ENCODE measurements at regions not wholly inside any gene's neighbourhood (a gene's known extent, or its start where the extent isn't known, plus 50 kb on each side); places are given as distances from the start of the nearest gene placed in this dataset.
A peak's percentile ranks its signal among the peaks of the same experiment; 100 is the strongest.
"Not testable (repeated sequence)": the region's sequence is repeated elsewhere in the genome, so short reads cannot be mapped to it uniquely, and the experiment has no call there.

GRCh38 chr15:22194739-22195617 lies 114.7 kb downstream of the OR4M2 start:
- not testable (repeated sequence) for H3K4me3 ChIP-seq (ENCODE audit: low read depth, low read length); DNase-seq (ENCODE audit: low read depth)

- not testable (repeated sequence) for DNase-seq (ENCODE audit: low read depth); H3K4me3 ChIP-seq (ENCODE audit: low read depth, low read length)
Observed at GRCh38 chr15:22196423-22196822, 116.1 kb downstream of the OR4M2 start.

GRCh38 chr15:22200417-22200816 lies 120.1 kb downstream of the OR4M2 start:
- not testable (repeated sequence) for DNase-seq (ENCODE audit: low read depth); H3K4me3 ChIP-seq (ENCODE audit: low read depth, low read length)

GRCh38 chr15:22201993-22202659 lies 121.8 kb downstream of the OR4M2 start:
- not testable (repeated sequence) for H3K4me3 ChIP-seq (ENCODE audit: low read depth, low read length); DNase-seq (ENCODE audit: low read depth)

- H3K4me3 ChIP-seq (ENCODE audit: low read depth, low read length); DNase-seq (ENCODE audit: low read depth): not testable (repeated sequence)
Observed at GRCh38 chr15:22203208-22203607, 122.9 kb downstream of the OR4M2 start.

GRCh38 chr15:22209086-22209485 lies 128.8 kb downstream of the OR4M2 start:
- not testable (repeated sequence) for H3K4me3 ChIP-seq (ENCODE audit: low read depth, low read length); DNase-seq (ENCODE audit: low read depth)

GRCh38 chr15:22222596-22222995 lies 142.3 kb downstream of the OR4M2 start:
- DNase-seq (ENCODE audit: low read depth); H3K4me3 ChIP-seq (ENCODE audit: low read depth, low read length): not testable (repeated sequence)

GRCh38 chr15:22224241-22224671 lies 143.9 kb downstream of the OR4M2 start:
- TF ChIP-seq CTCF (conservative IDR thresholded peaks at IDR 0.05; ENCODE audit: low read depth, low read length) = peak; percentile 17
- no peak overlapping the region for H3K4me3 ChIP-seq (ENCODE audit: low read depth, low read length)
- no peak for DNase-seq (ENCODE audit: low read depth)

GRCh38 chr15:22224961-22225360 lies 144.6 kb downstream of the OR4M2 start:
- H3K4me3 ChIP-seq (ENCODE audit: low read depth, low read length); DNase-seq (ENCODE audit: low read depth): not testable (repeated sequence)

GRCh38 chr15:22226034-22226790 lies 145.9 kb downstream of the OR4M2 start:
- H3K4me3 ChIP-seq (ENCODE audit: low read depth, low read length) = no peak overlapping the region
- no peak for TF ChIP-seq CTCF (conservative IDR thresholded peaks at IDR 0.05; ENCODE audit: low read depth, low read length)
- DNase-seq (ENCODE audit: low read depth) = no peak

GRCh38 chr15:22227411-22228100 lies 147.2 kb downstream of the OR4M2 start:
- no peak for TF ChIP-seq CTCF (conservative IDR thresholded peaks at IDR 0.05; ENCODE audit: low read depth, low read length)
- DNase-seq (ENCODE audit: low read depth) = no peak
- H3K4me3 ChIP-seq (ENCODE audit: low read depth, low read length) = no peak overlapping the region
